Fibroblast of mammary gland (primary cell): ENCODE measurements at regions not wholly inside any gene's neighbourhood (a gene's known extent, or its start where the extent isn't known, plus 50 kb on each side); places are given as distances from the start of the nearest gene placed in this dataset.

Experiments
- DNase-seq: peaks from one replicate; pipeline ENCODE4 v3.0.0-alpha.2; 2010; ENCODE audit warnings: low read depth
- H3K4me3 ChIP-seq: 2 replicates; pipeline ENCODE4 v1.5.1; 2011; ENCODE audit warnings: low read depth, mild to moderate bottlenecking, low read length, moderate library complexity; ENCODE audit not compliant: control insufficient read depth
- CTCF ChIP-seq: conservative IDR thresholded peaks from 2 replicates; pipeline ENCODE4 v1.5.1; 2011; ENCODE audit warnings: low read depth, low read length, inconsistent platforms; ENCODE audit not compliant: control insufficient read depth, insufficient read depth

GRCh38 chr21:35828161-35828560 lies 232.2 kb downstream of the SETD4 start:
- no peak overlapping the region for H3K4me3 ChIP-seq
- DNase-seq = no peak
- no peak for TF ChIP-seq CTCF

- no peak for DNase-seq
- H3K4me3 ChIP-seq = no peak overlapping the region
- no peak for TF ChIP-seq CTCF
Observed at GRCh38 chr21:35827004-35827403, 233.3 kb downstream of the SETD4 start.

- peak; percentile 28 for DNase-seq
- H3K4me3 ChIP-seq = no peak overlapping the region
- TF ChIP-seq CTCF = no peak
Observed at GRCh38 chr21:35825370-35826353, 234.7 kb downstream of the SETD4 start.

- no peak overlapping the region for H3K4me3 ChIP-seq
- no peak for TF ChIP-seq CTCF
- DNase-seq = peak; percentile 17
Observed at GRCh38 chr21:35824136-35824535, 236.2 kb downstream of the SETD4 start.

- no peak overlapping the region for H3K4me3 ChIP-seq
- no peak for DNase-seq
- TF ChIP-seq CTCF = no peak
Observed at GRCh38 chr21:35819134-35819533, 241.2 kb downstream of the SETD4 start.

GRCh38 chr21:35818597-35818996 lies 241.7 kb downstream of the SETD4 start:
- no peak for TF ChIP-seq CTCF
- DNase-seq = no peak
- no peak overlapping the region for H3K4me3 ChIP-seq
